ENCODE measurements at regions not wholly inside any gene's neighbourhood (a gene's known extent, or its start where the extent isn't known, plus 50 kb on each side); places are given as distances from the start of the nearest gene placed in this dataset.

DNA sequence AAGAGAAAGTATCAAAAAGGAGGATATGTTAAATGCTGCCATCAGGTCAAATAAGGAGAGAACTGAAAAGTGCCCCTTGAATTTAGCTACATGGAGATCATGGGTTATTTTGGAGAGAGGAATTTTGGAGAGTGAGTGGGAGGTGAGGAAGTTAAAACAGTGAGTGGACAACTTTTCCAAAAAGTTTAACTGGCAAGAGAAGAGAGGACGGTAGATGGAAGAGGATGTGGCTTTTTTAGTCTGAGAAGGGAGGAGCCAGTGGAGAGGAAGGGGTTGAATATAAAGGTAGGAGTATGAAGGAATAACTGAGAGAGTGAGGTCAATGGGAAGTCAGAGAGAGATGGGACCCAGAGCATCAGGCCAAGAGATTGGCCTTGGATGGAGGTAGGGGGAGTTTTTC lies 62.5 kb upstream of the NFE2L2 start:
- FAIRE-seq (no peak), DNase-seq (ENCODE audit: low read depth in 1 of 2, low spot score in 2 of 2) (no peak)
- Histone ChIP-seq H3K23me2 (ENCODE audit: low read depth, low read length) (no peaks in the 10 kb centered on the region), H2BK5ac (ENCODE audit: low read depth, low read length) (no peak overlapping the region), H3K9ac (replicated peaks in 1 of 4; ENCODE audit: extremely low read depth in 1 of 4, low read depth in 3 of 4, low read length in 3 of 4) (no peak overlapping the region), H2BK12ac (ENCODE audit: low read depth, low read length) (no peak overlapping the region), H4K8ac (ENCODE audit: extremely low read depth, insufficient read depth, low read length) (no peak overlapping the region), H3K9me3 (ENCODE audit: insufficient read depth in 2 of 2, low read depth in 1 of 2, low read length in 1 of 2) (no peaks in the 10 kb centered on the region), H3K79me2 (ENCODE audit: control insufficient read depth in 1 of 2, insufficient read depth in 2 of 2, low read length in 2 of 2) (no peaks in the 10 kb centered on the region), H3K27me3 (replicated peaks in 1 of 4; ENCODE audit: control insufficient read depth in 3 of 4, extremely low read depth in 1 of 4, insufficient read depth in 3 of 4, low read length in 3 of 4) (no peaks in the 10 kb centered on the region), H2BK20ac (ENCODE audit: low read length) (no peak overlapping the region), H3K27ac (ENCODE audit: low read depth, low read length) (no peak overlapping the region), H4K91ac (replicated peaks; ENCODE audit: insufficient read length, low read length) (no peak overlapping the region), H3K4ac (replicated peaks; ENCODE audit: insufficient read length, low read depth, low read length) (no peak overlapping the region), H3K4me3 (ENCODE audit: extremely low read depth in 1 of 4, insufficient read depth in 2 of 4, low read depth in 3 of 4, low read length in 4 of 4) (no peak overlapping the region), H3K14ac (ENCODE audit: insufficient read length) (no peak overlapping the region), H3K18ac (ENCODE audit: extremely low read depth, low read length) (no peak overlapping the region), H2AK5ac (ENCODE audit: low read depth, low read length) (no peak overlapping the region), H3K56ac (replicated peaks; ENCODE audit: insufficient read length, low read depth, low read length) (no peak overlapping the region), H3K36me3 (ENCODE audit: control insufficient read depth in 2 of 4, insufficient read depth in 4 of 4, low read length in 3 of 4) (no peaks in the 10 kb centered on the region), H3K4me2 (ENCODE audit: insufficient read depth in 1 of 2, low read depth in 2 of 2, low read length in 2 of 2) (no peak overlapping the region), H2AFZ (ENCODE audit: low read length) (no peak overlapping the region), H2BK120ac (replicated peaks; ENCODE audit: low read depth, low read length) (no peak overlapping the region), H3K23ac (ENCODE audit: insufficient read length) (no peak overlapping the region), H3K79me1 (ENCODE audit: low read depth, low read length) (no peaks in the 10 kb centered on the region), H4K20me1 (replicated peaks in 1 of 2; ENCODE audit: control insufficient read depth in 1 of 2, insufficient read depth in 2 of 2, low read length in 2 of 2) (no peaks in the 10 kb centered on the region), H3K4me1 (replicated peaks in 1 of 4; ENCODE audit: control insufficient read depth in 3 of 4, insufficient read depth in 4 of 4, low read length in 3 of 4) (peaks cover 1 to 8% (median 4%) of the 10 kb centered on the region in 4 experiments; a peak in 3 of 7 replicates), H2BK15ac (ENCODE audit: low read length) (no peak overlapping the region), H4K5ac (ENCODE audit: insufficient read length, low read depth, low read length) (no peak overlapping the region)
- no peak for TF ChIP-seq CTBP2 (IDR thresholded peaks at IDR 0.05; ENCODE audit: borderline replicate concordance, insufficient read depth, insufficient read length, low read length)
- no peak for TF ChIP-seq GABPA (IDR thresholded peaks at IDR 0.05; ENCODE audit: borderline replicate concordance, insufficient read depth, low read length)
- TF ChIP-seq BCL11A (IDR thresholded peaks at IDR 0.05; ENCODE audit: low read depth in 2 of 2, low read length in 2 of 2), result no peak
- TF ChIP-seq SIN3A (conservative IDR thresholded peaks at IDR 0.05 in 1 of 2, IDR thresholded peaks at IDR 0.05 in 1 of 2; ENCODE audit: low read depth in 1 of 2, low read length in 2 of 2), result no peak
- WGBS, 2 experiments (ENCODE audit: extremely low coverage in 1 of 2, insufficient coverage in 1 of 2, insufficient read length in 1 of 2, insufficient replicate concordance in 2 of 2, low coverage in 1 of 2, low lambda C conversion rate in 2 of 2, missing lambda C conversion rate in 1 of 2), result 83% methylated on average over 1 of the region's 1 CpG; no CpG with 5 or more reads in 1 of the 2 experiments
- CTCF ChIA-PET (ENCODE audit: partially characterized antibody), result interaction anchor here (0.6 to 1.4 kb wide), 2 partner anchors 62 to 263 kb away, joined by 3 to 4 read pairs; partner anchors contain the start of gene NFE2L2
- POLR2A ChIA-PET (ENCODE audit: partially characterized antibody), result no interaction called here
